Mononuclear cell (primary cell): ENCODE measurements at regions not wholly inside any gene's neighbourhood (a gene's known extent, or its start where the extent isn't known, plus 50 kb on each side); places are given as distances from the start of the nearest gene placed in this dataset.
"Not testable (repeated sequence)": the region's sequence is repeated elsewhere in the genome, so short reads cannot be mapped to it uniquely, and the experiment has no call there.

Source experiments
- H3K27me3 ChIP-seq: 2 replicates; pipeline ENCODE4 v1.6.0; 2011; ENCODE audit warnings: low read length, control low read depth; ENCODE audit not compliant: insufficient read depth
- H3K4me1 ChIP-seq: 2 replicates; pipeline ENCODE4 v1.5.1; 2011; ENCODE audit warnings: mild to moderate bottlenecking, low read length, control low read depth; ENCODE audit not compliant: insufficient read depth
- H3K4me3 ChIP-seq: 2 replicates; pipeline ENCODE4 v1.5.1; 2011; ENCODE audit warnings: mild to moderate bottlenecking, low read length, moderate library complexity
- H3K9me3 ChIP-seq: 2 replicates; pipeline ENCODE4 v1.5.1; 2011; ENCODE audit warnings: low read depth, mild to moderate bottlenecking, control low read depth, low read length

GRCh38 chr17:21626987-21627386 lies 65.3 kb upstream of the KCNJ18 start:
- H3K4me1 ChIP-seq, H3K27me3 ChIP-seq, H3K4me3 ChIP-seq, H3K9me3 ChIP-seq: not testable (repeated sequence)
